ENCODE measurements at regions not wholly inside any gene's neighbourhood (a gene's known extent, or its start where the extent isn't known, plus 50 kb on each side); places are given as distances from the start of the nearest gene placed in this dataset.

- Histone ChIP-seq H3K4me1 (ENCODE audit: control insufficient read depth in 1 of 2, insufficient read depth in 2 of 2, low read length in 2 of 2) (no peaks in the 10 kb centered on the region), H3K9me2 (ENCODE audit: insufficient read depth) (no peaks in the 10 kb centered on the region), H3K27me3 (ENCODE audit: insufficient read depth, low read length) (no peaks in the 10 kb centered on the region), H4K20me1 (ENCODE audit: insufficient read depth) (no peaks in the 10 kb centered on the region), H3K4me2 (ENCODE audit: low read length) (no peak overlapping the region), H3K4me3 (replicated peaks in 1 of 2; ENCODE audit: low read depth in 1 of 2, low read length in 2 of 2) (no peak overlapping the region), H3K9me3 (ENCODE audit: control insufficient read depth in 1 of 2, insufficient read depth in 1 of 2, low read depth in 1 of 2, low read length in 2 of 2) (peaks cover 13 to 14% of the 10 kb centered on the region in 2 experiments; a peak in 2 of 4 replicates), H3K79me2 (ENCODE audit: insufficient read depth, low read length) (no peaks in the 10 kb centered on the region), H3K9ac (ENCODE audit: low read length) (no peak overlapping the region), H2AFZ (ENCODE audit: low read depth, low read length, poor library complexity, severe bottlenecking) (no peak overlapping the region), H3K36me3 (ENCODE audit: control insufficient read depth in 1 of 2, insufficient read depth in 2 of 2, low read length in 2 of 2) (no peaks in the 10 kb centered on the region), H3K27ac (ENCODE audit: low read depth, low read length) (no peak overlapping the region)
- no TSS peak for BruUV-seq (replicated peaks)
- POLR2A ChIA-PET = no interaction called here
- TF ChIP-seq FOSL1 (IDR thresholded peaks at IDR 0.05; ENCODE audit: low read depth) = no peak
- CTCF ChIA-PET = no interaction called here
- no peak for ATAC-seq
- no peak for DNase-seq (ENCODE audit: low read depth, low spot score)
- RAD21 ChIA-PET (ENCODE audit: low non-redundant PET in 1 of 2, low total read pairs in 2 of 2, uncharacterized antibody in 2 of 2, unreplicated experiment in 2 of 2) = no interaction called here
- intact Hi-C loops (cut with micrococcal nuclease) = no loop called here
These were observed 78.3 kb upstream of the IRX1 start for GRCh38 chr5:3517348-3517747.

GRCh38 chr5:3512361-3513095 lies 83.1 kb upstream of the IRX1 start:
- no peak overlapping the region for H3K4me2 ChIP-seq (ENCODE audit: low read length)
- POLR2A ChIA-PET = no interaction called here
- H3K27me3 ChIP-seq (ENCODE audit: insufficient read depth, low read length) = no peaks in the 10 kb centered on the region
- no peak overlapping the region for H2AFZ ChIP-seq (ENCODE audit: low read depth, low read length, poor library complexity, severe bottlenecking)
- RAD21 ChIA-PET (ENCODE audit: low non-redundant PET in 1 of 2, low total read pairs in 2 of 2, uncharacterized antibody in 2 of 2, unreplicated experiment in 2 of 2) = no interaction called here
- no peaks in the 10 kb centered on the region for H4K20me1 ChIP-seq (ENCODE audit: insufficient read depth)
- H3K9me2 ChIP-seq (ENCODE audit: insufficient read depth) = no peaks in the 10 kb centered on the region
- H3K27ac ChIP-seq (ENCODE audit: low read depth, low read length) = no peak overlapping the region
- ATAC-seq (no peak), DNase-seq (ENCODE audit: low read depth, low spot score) (no peak)
- no peaks in the 10 kb centered on the region for H3K4me1 ChIP-seq (ENCODE audit: control insufficient read depth in 1 of 2, insufficient read depth in 2 of 2, low read length in 2 of 2)
- H3K9me3 ChIP-seq (ENCODE audit: control insufficient read depth in 1 of 2, insufficient read depth in 1 of 2, low read depth in 1 of 2, low read length in 2 of 2) = peaks cover 5 to 11% of the 10 kb centered on the region in 2 experiments; a peak in 2 of 4 replicates
- CTCF ChIA-PET = no interaction called here
- H3K9ac ChIP-seq (ENCODE audit: low read length) = no peak overlapping the region
- no peak overlapping the region for H3K4me3 ChIP-seq (replicated peaks in 1 of 2; ENCODE audit: low read depth in 1 of 2, low read length in 2 of 2)
- intact Hi-C loops (cut with micrococcal nuclease) = no loop called here
- BruUV-seq (replicated peaks) = no TSS peak
- no peaks in the 10 kb centered on the region for H3K36me3 ChIP-seq (ENCODE audit: control insufficient read depth in 1 of 2, insufficient read depth in 2 of 2, low read length in 2 of 2)
- TF ChIP-seq POLR2A (IDR thresholded peaks at IDR 0.05; ENCODE audit: borderline replicate concordance, extremely low read depth, insufficient read depth, insufficient read length) (no peak), MAX (IDR thresholded peaks at IDR 0.05) (no peak), REST (IDR thresholded peaks at IDR 0.05; ENCODE audit: low read depth) (no peak), ATF3 (IDR thresholded peaks at IDR 0.05) (no peak), YY1 (IDR thresholded peaks at IDR 0.05; ENCODE audit: extremely low read depth, insufficient replicate concordance, low read depth, low read length) (no peak), CEBPB (IDR thresholded peaks at IDR 0.05; ENCODE audit: low read depth) (no peak), ZBTB33 (IDR thresholded peaks at IDR 0.05; ENCODE audit: extremely low read depth, insufficient replicate concordance, low read length) (no peak), CTCF (IDR thresholded peaks at IDR 0.05 in 2 of 3, conservative IDR thresholded peaks at IDR 0.05 in 1 of 3; ENCODE audit: borderline replicate concordance in 1 of 3, insufficient read depth in 1 of 3, low read depth in 2 of 3, low read length in 2 of 3) (no peak), POLR2AphosphoS5 (IDR thresholded peaks at IDR 0.05; ENCODE audit: low read depth, low read length) (no peak)
- no peaks in the 10 kb centered on the region for H3K79me2 ChIP-seq (ENCODE audit: insufficient read depth, low read length)
